NCI-H69 (cell line): ENCODE measurements at regions not wholly inside any gene's neighbourhood (a gene's known extent, or its start where the extent isn't known, plus 50 kb on each side); places are given as distances from the start of the nearest gene placed in this dataset.
"Not testable (repeated sequence)": the region's sequence is repeated elsewhere in the genome, so short reads cannot be mapped to it uniquely, and the experiment has no call there.

ENCODE experiments used
- DNase-seq: peaks from one replicate; lab custom pipeline; 2025; lab: John Stamatoyannopoulos, UW

GRCh38 chr4:11860996-11861395 lies 432.3 kb upstream of the HS3ST1 start:
- no peak for DNase-seq

- DNase-seq: no peak
These were observed 429.2 kb upstream of the HS3ST1 start for GRCh38 chr4:11857881-11858280.

- DNase-seq: no peak
These were observed 418.5 kb upstream of the HS3ST1 start for GRCh38 chr4:11847167-11847566.

GRCh38 chr4:11843927-11844326 lies 415.2 kb upstream of the HS3ST1 start:
- no peak for DNase-seq

GRCh38 chr4:11843340-11843739 lies 414.6 kb upstream of the HS3ST1 start:
- DNase-seq: no peak

GRCh38 chr4:11842620-11843263 lies 414.0 kb upstream of the HS3ST1 start:
- peak; percentile 88 for DNase-seq

- DNase-seq: no peak
These were observed 411.2 kb upstream of the HS3ST1 start for GRCh38 chr4:11839889-11840288.

GRCh38 chr4:11831739-11832138 lies 403.0 kb upstream of the HS3ST1 start:
- DNase-seq: peak; percentile 31

- DNase-seq: no peak
These were observed 395.9 kb upstream of the HS3ST1 start for GRCh38 chr4:11824566-11824965.

GRCh38 chr4:11821772-11822430 lies 393.2 kb upstream of the HS3ST1 start:
- no peak for DNase-seq

- no peak for DNase-seq
These were observed 388.4 kb upstream of the HS3ST1 start for GRCh38 chr4:11817088-11817487.

GRCh38 chr4:11814758-11815157 lies 386.1 kb upstream of the HS3ST1 start:
- peak; percentile 6 for DNase-seq

- DNase-seq: no peak
These were observed 385.3 kb upstream of the HS3ST1 start for GRCh38 chr4:11813951-11814446.

- not testable (repeated sequence) for DNase-seq
These were observed 382.8 kb upstream of the HS3ST1 start for GRCh38 chr4:11811521-11811920.

GRCh38 chr4:11805842-11806241 lies 377.1 kb upstream of the HS3ST1 start:
- DNase-seq: peak; percentile 59

GRCh38 chr4:11801466-11802446 lies 373.1 kb upstream of the HS3ST1 start:
- peak; percentile 6 for DNase-seq

- peak; percentile 85 for DNase-seq
These were observed 370.5 kb upstream of the HS3ST1 start for GRCh38 chr4:11799196-11799595.

- DNase-seq: no peak
These were observed 363.1 kb upstream of the HS3ST1 start for GRCh38 chr4:11791797-11792196.

- DNase-seq: no peak
These were observed 361.5 kb upstream of the HS3ST1 start for GRCh38 chr4:11790230-11790629.

GRCh38 chr4:11783588-11783987 lies 354.9 kb upstream of the HS3ST1 start:
- no peak for DNase-seq

- no peak for DNase-seq
These were observed 354.2 kb upstream of the HS3ST1 start for GRCh38 chr4:11782859-11783258.

GRCh38 chr4:11777447-11777846 lies 348.8 kb upstream of the HS3ST1 start:
- DNase-seq: no peak
